Karpas-422 (cell line): ENCODE measurements at regions not wholly inside any gene's neighbourhood (a gene's known extent, or its start where the extent isn't known, plus 50 kb on each side); places are given as distances from the start of the nearest gene placed in this dataset.

ENCODE experiments used
- DNase-seq: peaks from one replicate; pipeline ENCODE4 v3.0.0-alpha.2; 2015
- H2AFZ ChIP-seq: fragments of 200-600 bp; sonication (generic); 2 replicates; pipeline ENCODE4 v1.6.1; 2014; ENCODE audit warnings: antibody characterized with exemption, low read length, mixed read lengths
- H3K27ac ChIP-seq: fragments of 200-600 bp; sonication (generic); 2 replicates; pipeline ENCODE4 v1.5.1; 2014; ENCODE audit warnings: mild to moderate bottlenecking, low read length, moderate library complexity
- H3K27me3 ChIP-seq: fragments of 200-600 bp; sonication (generic); 2 replicates; pipeline ENCODE4 v1.6.1; 2014; ENCODE audit warnings: low read length, mixed read lengths
- H3K36me3 ChIP-seq: fragments of 200-600 bp; sonication (generic); 2 replicates; pipeline ENCODE4 v1.6.1; 2014; ENCODE audit warnings: low read length, mixed read lengths; ENCODE audit not compliant: insufficient read depth
- H3K4me1 ChIP-seq: fragments of 200-600 bp; sonication (generic); 2 replicates; pipeline ENCODE4 v1.6.1; 2014; ENCODE audit warnings: mild to moderate bottlenecking, low read length, mixed read lengths
- H3K4me2 ChIP-seq: fragments of 200-600 bp; sonication (generic); 2 replicates; pipeline ENCODE4 v1.6.1; 2014; ENCODE audit warnings: low read length, low read depth, mild to moderate bottlenecking; ENCODE audit not compliant: poor library complexity, severe bottlenecking
- H3K4me3 ChIP-seq: fragments of 200-600 bp; sonication (generic); 2 replicates; pipeline ENCODE4 v1.5.1; 2014; ENCODE audit warnings: mild to moderate bottlenecking, antibody characterized with exemption, low read length, mixed read lengths
- H3K79me2 ChIP-seq: fragments of 200-600 bp; sonication (generic); 2 replicates; pipeline ENCODE4 v1.6.1; 2014; ENCODE audit warnings: mild to moderate bottlenecking, low read length, mixed read lengths
- H3K9ac ChIP-seq: fragments of 200-600 bp; sonication (generic); 2 replicates; pipeline ENCODE4 v1.6.0; 2014; ENCODE audit warnings: low read length
- H3K9me2 ChIP-seq: fragments of 200-600 bp; sonication (generic), shearing (Covaris generic); replicated peaks from 2 replicates; pipeline ENCODE4 v1.6.0; 2014; ENCODE audit warnings: mild to moderate bottlenecking, low read length, moderate library complexity; ENCODE audit not compliant: insufficient read depth
- H3K9me3 ChIP-seq: fragments of 300-700, 200-600 bp; sonication (generic); 2 replicates; pipeline ENCODE4 v1.6.1; 2014; ENCODE audit warnings: low read length, mixed read lengths
- H4K20me1 ChIP-seq: fragments of 200-600 bp; sonication (generic); 2 replicates; pipeline ENCODE4 v1.6.1; 2014; ENCODE audit warnings: mild to moderate bottlenecking, antibody characterized with exemption, low read length, low read depth; ENCODE audit not compliant: insufficient read depth

DNA sequence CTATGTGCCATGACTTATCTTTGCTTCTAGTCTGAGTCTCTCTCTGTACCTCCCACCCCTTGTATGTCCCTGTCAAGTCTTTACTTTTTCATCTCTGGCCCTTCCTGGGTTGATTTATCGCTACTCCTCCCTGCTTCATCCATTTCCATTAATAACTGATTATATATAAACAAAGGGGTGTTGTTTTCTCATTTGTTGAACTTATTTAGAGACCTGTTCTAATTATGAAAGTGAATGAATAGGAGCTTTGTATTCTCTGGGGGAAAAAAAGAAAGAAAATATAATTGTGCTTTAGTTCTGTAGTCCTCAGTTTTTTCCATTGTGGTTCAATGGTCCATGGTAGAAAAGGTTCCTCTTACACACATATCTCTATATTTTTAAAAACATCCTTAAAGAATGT lies 328.9 kb upstream of the PPP2R3A start:
- Histone ChIP-seq H3K9ac (no peak overlapping the region), H3K79me2 (no peaks in the 10 kb centered on the region), H3K9me3 (no peaks in the 10 kb centered on the region), H3K27ac (no peak overlapping the region), H3K27me3 (no peaks in the 10 kb centered on the region), H3K4me3 (no peak overlapping the region), H3K4me1 (no peaks in the 10 kb centered on the region), H4K20me1 (no peaks in the 10 kb centered on the region), H3K9me2 (no peaks in the 10 kb centered on the region), H3K36me3 (no peaks in the 10 kb centered on the region), H3K4me2 (no peak overlapping the region), H2AFZ (no peak overlapping the region)
- no peak for DNase-seq

DNA sequence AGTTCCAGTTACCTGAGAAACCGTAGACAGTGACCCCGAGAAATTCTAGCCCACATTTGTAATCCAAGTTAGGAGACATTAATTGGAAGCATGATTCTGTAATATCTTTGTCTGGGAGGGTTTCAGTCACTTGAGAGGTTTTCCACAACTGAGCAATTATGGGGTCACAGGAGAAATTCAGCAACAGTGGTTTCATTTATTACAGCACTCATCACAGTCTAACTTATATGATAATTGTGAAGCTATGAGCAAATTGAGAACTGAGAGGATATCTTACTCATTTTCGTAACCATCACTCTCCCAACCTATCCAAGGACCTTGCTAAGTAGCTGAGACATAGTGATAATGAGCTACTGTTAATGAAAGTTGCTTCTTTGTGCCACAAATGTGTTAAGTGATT lies 328.5 kb upstream of the PPP2R3A start:
- Histone ChIP-seq H2AFZ (no peak overlapping the region), H3K27me3 (no peaks in the 10 kb centered on the region), H3K4me2 (no peak overlapping the region), H3K4me1 (no peaks in the 10 kb centered on the region), H4K20me1 (no peaks in the 10 kb centered on the region), H3K9me3 (no peaks in the 10 kb centered on the region), H3K79me2 (no peaks in the 10 kb centered on the region), H3K27ac (no peak overlapping the region), H3K36me3 (no peaks in the 10 kb centered on the region), H3K4me3 (no peak overlapping the region), H3K9me2 (no peaks in the 10 kb centered on the region), H3K9ac (no peak overlapping the region)
- DNase-seq = no peak

DNA sequence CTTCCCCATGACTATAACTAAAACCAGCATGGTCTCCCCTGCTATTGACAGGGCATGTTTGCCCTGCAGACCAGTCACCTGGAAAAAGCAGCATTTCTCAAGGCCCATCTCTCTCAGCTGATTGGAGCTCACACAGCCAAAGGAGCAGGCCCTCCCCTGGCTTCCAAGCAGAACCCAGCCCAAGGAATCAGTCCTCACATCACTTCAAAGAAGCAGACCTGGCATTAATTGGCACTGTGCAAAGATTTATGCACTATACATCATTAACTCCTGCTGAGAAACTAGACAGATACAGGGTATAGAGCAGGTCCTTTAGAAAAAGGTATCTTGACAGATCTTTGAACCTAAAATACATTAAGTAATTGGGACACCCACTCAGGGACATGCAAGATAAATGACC lies 323.8 kb upstream of the PPP2R3A start:
- no peak overlapping the region for H3K4me3 ChIP-seq
- DNase-seq = no peak
- no peaks in the 10 kb centered on the region for H3K9me3 ChIP-seq
- no peaks in the 10 kb centered on the region for H3K79me2 ChIP-seq
- no peaks in the 10 kb centered on the region for H3K4me1 ChIP-seq
- H3K27ac ChIP-seq = no peak overlapping the region
- H3K27me3 ChIP-seq = no peaks in the 10 kb centered on the region
- H3K4me2 ChIP-seq = no peak overlapping the region
- no peak overlapping the region for H2AFZ ChIP-seq
- H3K9me2 ChIP-seq = no peaks in the 10 kb centered on the region
- no peaks in the 10 kb centered on the region for H3K36me3 ChIP-seq
- H4K20me1 ChIP-seq = no peaks in the 10 kb centered on the region
- H3K9ac ChIP-seq = no peak overlapping the region

DNA sequence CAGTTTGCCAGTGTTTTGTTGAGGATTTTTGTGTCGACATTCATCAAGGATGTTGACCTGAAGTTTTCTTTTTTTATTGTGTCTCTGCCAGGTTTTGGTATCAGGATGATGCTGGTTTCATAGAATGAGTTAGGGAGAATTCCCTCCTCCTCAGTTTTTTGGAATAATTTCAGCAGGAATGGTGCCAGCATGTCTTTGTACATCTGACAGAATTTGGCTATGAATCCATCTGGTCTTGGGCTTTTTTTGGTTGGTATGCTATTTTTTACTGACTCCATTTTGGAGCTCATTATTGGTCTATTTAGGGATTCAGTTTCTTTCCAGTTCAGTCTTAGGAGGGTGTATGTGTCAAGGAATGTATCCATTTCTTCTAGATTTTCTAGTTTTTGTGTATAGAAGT lies 320.0 kb upstream of the PPP2R3A start:
- Histone ChIP-seq H3K9ac (no peak overlapping the region), H2AFZ (no peak overlapping the region), H3K27me3 (no peaks in the 10 kb centered on the region), H3K4me2 (no peak overlapping the region), H3K9me3 (no peaks in the 10 kb centered on the region), H3K9me2 (no peaks in the 10 kb centered on the region), H4K20me1 (no peaks in the 10 kb centered on the region), H3K79me2 (no peaks in the 10 kb centered on the region), H3K4me3 (no peak overlapping the region), H3K27ac (no peak overlapping the region), H3K4me1 (no peaks in the 10 kb centered on the region), H3K36me3 (no peaks in the 10 kb centered on the region)
- DNase-seq = no peak

DNA sequence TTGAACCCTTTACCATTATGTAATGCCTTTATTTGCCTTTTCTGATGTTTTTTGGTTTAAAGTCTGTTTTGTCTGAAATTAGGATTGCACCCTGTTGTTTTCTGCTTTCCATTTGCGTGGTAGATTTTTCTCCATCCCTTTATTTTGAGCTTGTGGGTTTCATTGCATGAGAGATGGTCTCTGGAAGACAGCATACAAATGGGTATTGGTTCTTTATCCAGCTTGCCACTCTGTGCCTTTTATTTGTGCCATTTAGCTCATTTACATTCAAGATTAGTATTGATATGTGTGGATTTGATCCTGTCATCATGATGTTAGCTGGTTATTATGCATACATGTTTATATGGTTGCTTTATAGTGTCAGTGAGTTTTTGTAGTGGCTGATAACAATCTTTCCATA lies 318.7 kb upstream of the PPP2R3A start:
- no peak overlapping the region for H3K4me3 ChIP-seq
- no peak overlapping the region for H2AFZ ChIP-seq
- no peaks in the 10 kb centered on the region for H3K9me3 ChIP-seq
- DNase-seq = no peak
- no peaks in the 10 kb centered on the region for H3K36me3 ChIP-seq
- no peaks in the 10 kb centered on the region for H3K79me2 ChIP-seq
- H3K4me1 ChIP-seq = no peaks in the 10 kb centered on the region
- no peaks in the 10 kb centered on the region for H3K27me3 ChIP-seq
- no peak overlapping the region for H3K9ac ChIP-seq
- H3K4me2 ChIP-seq = no peak overlapping the region
- no peaks in the 10 kb centered on the region for H3K9me2 ChIP-seq
- no peak overlapping the region for H3K27ac ChIP-seq
- no peaks in the 10 kb centered on the region for H4K20me1 ChIP-seq

DNA sequence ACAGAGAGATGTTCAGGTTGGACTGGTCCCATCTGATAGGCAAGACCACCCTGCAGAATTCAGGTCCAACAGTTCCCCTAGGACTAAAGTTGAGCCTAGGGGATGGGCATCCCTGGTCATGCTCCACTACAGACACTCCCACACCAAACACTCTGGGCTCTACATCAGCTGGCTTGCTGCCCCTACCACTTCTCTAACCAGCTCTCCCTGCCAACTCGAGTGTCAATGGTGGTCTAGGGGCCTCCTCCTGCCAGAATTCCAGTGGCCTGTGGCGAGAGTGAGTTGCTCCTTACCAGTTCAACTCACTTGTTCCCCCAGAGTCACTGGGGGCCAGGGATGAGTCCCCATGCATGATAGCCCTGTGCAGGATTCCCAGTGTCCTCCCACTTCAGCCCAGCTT lies 316.2 kb upstream of the PPP2R3A start:
- H3K79me2 ChIP-seq = no peaks in the 10 kb centered on the region
- no peak overlapping the region for H3K9ac ChIP-seq
- no peak overlapping the region for H2AFZ ChIP-seq
- no peaks in the 10 kb centered on the region for H3K9me2 ChIP-seq
- H3K4me1 ChIP-seq = no peaks in the 10 kb centered on the region
- 0 out of 2 replicates have a peak, but pooled peaks cover 3% of the 10 kb centered on the region for H3K27me3 ChIP-seq
- DNase-seq = no peak
- no peaks in the 10 kb centered on the region for H3K9me3 ChIP-seq
- no peak overlapping the region for H3K4me3 ChIP-seq
- H4K20me1 ChIP-seq = no peaks in the 10 kb centered on the region
- no peak overlapping the region for H3K4me2 ChIP-seq
- no peak overlapping the region for H3K27ac ChIP-seq
- H3K36me3 ChIP-seq = no peaks in the 10 kb centered on the region

DNA sequence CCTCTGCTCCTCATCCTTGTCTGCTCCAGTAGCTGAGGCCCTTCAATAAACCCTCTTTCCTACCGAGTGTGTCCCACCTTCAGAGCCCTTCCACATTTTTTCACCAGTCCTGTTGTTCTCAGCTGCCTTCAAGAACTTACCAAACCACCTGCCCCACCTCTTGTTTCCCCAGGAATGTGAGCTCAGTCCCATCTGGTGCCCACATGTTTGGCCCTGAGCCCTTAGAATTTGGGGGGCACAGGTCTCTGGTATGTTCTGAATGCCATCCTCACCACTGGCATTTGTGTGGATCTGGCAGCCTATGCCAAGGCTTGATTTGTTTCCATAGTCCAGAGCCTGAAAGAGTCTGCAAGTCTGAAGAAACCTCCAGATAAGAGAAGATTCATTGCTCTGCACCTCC lies 315.2 kb upstream of the PPP2R3A start:
- H3K79me2 ChIP-seq = no peaks in the 10 kb centered on the region
- H3K4me2 ChIP-seq = no peak overlapping the region
- DNase-seq = no peak
- no peaks in the 10 kb centered on the region for H4K20me1 ChIP-seq
- H3K4me1 ChIP-seq = no peaks in the 10 kb centered on the region
- H3K9me3 ChIP-seq = no peaks in the 10 kb centered on the region
- 0 out of 2 replicates have a peak, but pooled peaks cover 3% of the 10 kb centered on the region for H3K27me3 ChIP-seq
- no peaks in the 10 kb centered on the region for H3K9me2 ChIP-seq
- no peak overlapping the region for H2AFZ ChIP-seq
- no peak overlapping the region for H3K9ac ChIP-seq
- no peak overlapping the region for H3K27ac ChIP-seq
- no peak overlapping the region for H3K4me3 ChIP-seq
- no peaks in the 10 kb centered on the region for H3K36me3 ChIP-seq

DNA sequence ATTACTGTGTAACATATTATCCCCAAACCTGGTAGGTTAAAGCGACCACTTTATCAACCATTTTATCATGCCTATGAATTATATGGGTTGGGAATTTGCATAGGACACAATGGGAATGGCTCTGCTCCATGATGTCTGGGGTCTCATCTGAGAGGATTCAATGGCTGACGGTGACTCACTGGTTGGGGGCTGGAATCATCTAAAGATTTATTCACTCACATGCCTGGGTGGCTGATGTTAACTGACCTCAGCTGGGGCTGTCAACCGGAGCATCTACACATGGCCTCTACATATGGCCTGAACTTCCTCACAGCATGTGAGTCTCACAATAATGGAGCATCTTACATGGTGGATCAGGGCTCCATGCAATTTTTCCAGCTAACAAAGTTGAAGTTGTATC lies 313.1 kb upstream of the PPP2R3A start:
- H4K20me1 ChIP-seq = no peaks in the 10 kb centered on the region
- no peak overlapping the region for H3K9ac ChIP-seq
- no peaks in the 10 kb centered on the region for H3K36me3 ChIP-seq
- no peak overlapping the region for H3K4me3 ChIP-seq
- no peaks in the 10 kb centered on the region for H3K9me2 ChIP-seq
- H3K79me2 ChIP-seq = no peaks in the 10 kb centered on the region
- H2AFZ ChIP-seq = no peak overlapping the region
- DNase-seq = no peak
- no peak overlapping the region for H3K4me2 ChIP-seq
- H3K9me3 ChIP-seq = no peaks in the 10 kb centered on the region
- H3K27ac ChIP-seq = no peak overlapping the region
- 0 out of 2 replicates have a peak, but pooled peaks cover 3% of the 10 kb centered on the region for H3K27me3 ChIP-seq
- H3K4me1 ChIP-seq = no peaks in the 10 kb centered on the region

DNA sequence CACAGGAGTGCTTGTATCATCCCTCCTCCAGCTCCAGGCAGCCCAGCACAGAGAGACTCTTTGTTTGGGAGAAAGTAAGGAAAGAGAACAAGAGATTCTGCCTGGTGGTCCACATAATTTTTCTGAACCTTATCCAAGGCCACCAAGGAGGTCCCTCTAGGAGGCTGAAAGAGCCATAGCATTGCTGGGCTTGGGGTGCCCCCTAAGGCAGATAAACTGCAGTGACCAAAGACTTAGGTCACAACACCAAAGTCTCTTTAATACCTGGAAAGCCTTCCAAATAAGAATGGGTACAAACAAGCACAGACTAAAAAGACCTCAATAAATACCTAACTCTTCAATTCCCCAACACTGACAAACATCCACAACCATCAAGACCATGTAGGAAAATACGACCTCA lies 310.2 kb upstream of the PPP2R3A start:
- H3K4me2 ChIP-seq = no peak overlapping the region
- 0 out of 2 replicates have a peak, but pooled peaks cover 3% of the 10 kb centered on the region for H3K27me3 ChIP-seq
- H3K4me1 ChIP-seq = no peaks in the 10 kb centered on the region
- no peak for DNase-seq
- H3K4me3 ChIP-seq = no peak overlapping the region
- H3K9me2 ChIP-seq = no peaks in the 10 kb centered on the region
- H3K9me3 ChIP-seq = no peaks in the 10 kb centered on the region
- H3K36me3 ChIP-seq = no peaks in the 10 kb centered on the region
- H3K79me2 ChIP-seq = no peaks in the 10 kb centered on the region
- no peaks in the 10 kb centered on the region for H4K20me1 ChIP-seq
- H3K9ac ChIP-seq = no peak overlapping the region
- no peak overlapping the region for H3K27ac ChIP-seq
- H2AFZ ChIP-seq = no peak overlapping the region
